Renal cortical epithelial cell (primary cell): ENCODE measurements at regions not wholly inside any gene's neighbourhood (a gene's known extent, or its start where the extent isn't known, plus 50 kb on each side); places are given as distances from the start of the nearest gene placed in this dataset.
"Not testable (repeated sequence)": the region's sequence is repeated elsewhere in the genome, so short reads cannot be mapped to it uniquely, and the experiment has no call there.

Experiments
- DNase-seq: peaks from one replicate; pipeline ENCODE4 v3.0.0-alpha.2; 2011; ENCODE audit warnings: low read depth

GRCh38 chr11:7143908-7144307 is 55.1 kb downstream of the RBMXL2 start:
- DNase-seq: peak; percentile 38

GRCh38 chr11:7150104-7150503 is 61.3 kb downstream of the RBMXL2 start:
- DNase-seq: not testable (repeated sequence)

GRCh38 chr11:7154881-7155361 is 66.1 kb downstream of the RBMXL2 start:
- DNase-seq: no peak

- no peak for DNase-seq
Measured at GRCh38 chr11:7160814-7161489, 72.2 kb downstream of the RBMXL2 start.

- DNase-seq: no peak
Measured at GRCh38 chr11:7165911-7166310, 77.1 kb downstream of the RBMXL2 start.

- no peak for DNase-seq
Measured at GRCh38 chr11:7167976-7168740, 79.4 kb downstream of the RBMXL2 start.

- DNase-seq: no peak
Measured at GRCh38 chr11:7168741-7168990, 79.9 kb downstream of the RBMXL2 start.

GRCh38 chr11:7170431-7170830 is 81.3 kb upstream of the SYT9 start:
- no peak for DNase-seq

GRCh38 chr11:7175007-7175406 is 76.7 kb upstream of the SYT9 start:
- no peak for DNase-seq

GRCh38 chr11:7186190-7186589 is 65.5 kb upstream of the SYT9 start:
- no peak for DNase-seq

GRCh38 chr11:7186676-7187075 is 65.0 kb upstream of the SYT9 start:
- DNase-seq: no peak

GRCh38 chr11:7192785-7193184 is 58.9 kb upstream of the SYT9 start:
- not testable (repeated sequence) for DNase-seq

GRCh38 chr11:7196396-7197146 is 55.1 kb upstream of the SYT9 start:
- no peak for DNase-seq

- no peak for DNase-seq
Measured at GRCh38 chr11:7197469-7197868, 54.2 kb upstream of the SYT9 start.
